Lower lobe of right lung (tissue), 2 donors: ENCODE measurements at regions not wholly inside any gene's neighbourhood (a gene's known extent, or its start where the extent isn't known, plus 50 kb on each side); places are given as distances from the start of the nearest gene placed in this dataset.

Experiments
- ATAC-seq, 2 donors: fragments of 200-7000 bp; cut with Tn5 transposase; one replicate each; pipeline ENCODE4 v1.9.1; 2020 to 2022; ENCODE audit warnings: mild to moderate bottlenecking in 2 of 2, moderate library complexity in 2 of 2
- DNase-seq: peaks from one replicate; pipeline ENCODE4 v3.0.0-alpha.2; 2020
- H3K27ac ChIP-seq: fragments of 200-600 bp; one replicate; pipeline ENCODE4 v1.8.0; 2022
- H3K27me3 ChIP-seq: fragments of 200-600 bp; one replicate; pipeline ENCODE4 v1.8.0; 2022; ENCODE audit warnings: low read depth
- H3K36me3 ChIP-seq: fragments of 200-600 bp; one replicate; pipeline ENCODE4 v1.8.0; 2022; ENCODE audit warnings: mild to moderate bottlenecking
- H3K4me1 ChIP-seq: fragments of 200-600 bp; one replicate; pipeline ENCODE4 v1.8.0; 2022
- H3K4me3 ChIP-seq: fragments of 200-600 bp; one replicate; pipeline ENCODE4 v1.8.0; 2022; ENCODE audit warnings: mild to moderate bottlenecking
- H3K9me3 ChIP-seq: fragments of 200-600 bp; one replicate; pipeline ENCODE4 v1.8.0; 2022
- intact Hi-C: fragments of 100-400 bp; cut with DNase I; formaldehyde crosslinking; loops from one replicate; pipeline ENCODE4 v1.11.0; 2022
- TF ChIP-seq, protein P1 (sequence below): fragments of 200-600 bp; IDR thresholded peaks from one replicate; pipeline ENCODE4 v1.8.0; 2022; ENCODE audit warnings: antibody characterized with exemption, mild to moderate bottlenecking
- donor health status: DM: no; HTN: yes; CAD: no; lungs with severe emphysema.

DNA sequence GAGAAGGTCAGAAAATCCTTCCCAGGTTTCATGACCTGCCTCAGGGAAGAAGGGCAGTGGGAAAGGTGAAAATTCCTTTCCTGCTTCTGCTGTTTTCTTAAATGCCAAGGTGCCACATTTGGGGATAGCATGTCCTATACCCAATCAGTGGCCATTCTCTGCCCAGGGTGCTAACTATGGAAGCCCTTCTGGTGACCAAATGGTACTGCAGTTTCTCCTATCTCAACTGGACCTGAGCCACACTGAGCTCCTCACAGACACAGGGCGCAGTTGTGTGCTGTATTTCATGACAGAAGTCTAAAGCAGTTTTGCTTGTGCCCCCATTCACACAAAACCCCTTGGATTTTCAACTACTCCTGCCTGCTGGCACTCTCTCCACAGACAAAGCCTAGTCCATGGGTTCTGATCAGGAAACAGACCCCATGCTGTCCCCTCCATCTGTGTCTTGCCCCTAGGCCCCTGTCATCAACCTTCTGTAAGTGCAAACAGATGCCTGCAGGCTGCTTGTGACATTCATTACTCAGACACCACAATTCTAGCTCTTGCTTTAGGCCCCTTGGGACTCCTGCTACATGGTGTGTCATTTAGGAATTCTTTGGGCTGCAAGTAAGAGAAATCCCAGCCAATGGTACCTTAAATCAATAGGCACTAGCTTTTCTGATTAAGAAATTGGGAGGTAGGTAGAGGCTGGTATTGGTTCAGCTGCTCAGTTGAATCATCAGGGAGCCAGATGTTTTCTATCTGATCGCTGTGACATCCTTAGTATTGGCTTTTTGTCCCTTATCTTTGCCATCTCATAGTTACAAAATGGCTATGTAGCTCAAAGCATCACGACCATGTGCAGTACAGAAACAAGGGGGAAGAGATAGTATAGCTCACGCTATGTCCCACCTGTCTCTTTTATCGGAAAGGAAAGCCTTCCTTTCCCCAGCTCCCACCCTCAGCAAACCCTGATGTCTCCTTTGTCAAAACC is 147.8 kb downstream of the CD83 start:
- Histone ChIP-seq H3K4me3 (no peak overlapping the region), H3K4me1 (no peaks in the 10 kb centered on the region), H3K27ac (no peak overlapping the region), H3K9me3 (peaks cover 16% of the 10 kb centered on the region), H3K27me3 (no peaks in the 10 kb centered on the region), H3K36me3 (no peaks in the 10 kb centered on the region)
- ATAC-seq = no peak
- no peak for DNase-seq
- TF ChIP-seq, protein P1, sequence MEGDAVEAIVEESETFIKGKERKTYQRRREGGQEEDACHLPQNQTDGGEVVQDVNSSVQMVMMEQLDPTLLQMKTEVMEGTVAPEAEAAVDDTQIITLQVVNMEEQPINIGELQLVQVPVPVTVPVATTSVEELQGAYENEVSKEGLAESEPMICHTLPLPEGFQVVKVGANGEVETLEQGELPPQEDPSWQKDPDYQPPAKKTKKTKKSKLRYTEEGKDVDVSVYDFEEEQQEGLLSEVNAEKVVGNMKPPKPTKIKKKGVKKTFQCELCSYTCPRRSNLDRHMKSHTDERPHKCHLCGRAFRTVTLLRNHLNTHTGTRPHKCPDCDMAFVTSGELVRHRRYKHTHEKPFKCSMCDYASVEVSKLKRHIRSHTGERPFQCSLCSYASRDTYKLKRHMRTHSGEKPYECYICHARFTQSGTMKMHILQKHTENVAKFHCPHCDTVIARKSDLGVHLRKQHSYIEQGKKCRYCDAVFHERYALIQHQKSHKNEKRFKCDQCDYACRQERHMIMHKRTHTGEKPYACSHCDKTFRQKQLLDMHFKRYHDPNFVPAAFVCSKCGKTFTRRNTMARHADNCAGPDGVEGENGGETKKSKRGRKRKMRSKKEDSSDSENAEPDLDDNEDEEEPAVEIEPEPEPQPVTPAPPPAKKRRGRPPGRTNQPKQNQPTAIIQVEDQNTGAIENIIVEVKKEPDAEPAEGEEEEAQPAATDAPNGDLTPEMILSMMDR = no peak
- intact Hi-C loops = no loop called here

DNA sequence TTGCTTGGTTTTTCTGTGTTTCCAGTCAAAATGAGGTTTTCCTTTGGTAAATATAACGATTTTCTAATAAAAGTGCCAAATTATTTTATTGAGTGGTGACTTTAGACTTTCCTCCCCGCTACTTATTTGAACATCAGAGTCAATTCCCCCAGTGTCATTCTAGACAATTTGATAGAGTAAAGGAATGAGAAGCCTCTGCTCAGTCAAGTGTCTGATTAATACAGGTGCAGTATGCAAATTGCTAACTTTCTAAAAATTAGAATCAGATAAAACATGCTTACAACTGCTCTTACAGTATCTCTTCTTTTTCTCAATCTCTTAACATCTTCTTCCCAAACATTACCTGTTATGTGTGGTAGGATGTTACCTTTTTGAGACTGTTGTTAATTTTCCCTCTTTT is 148.7 kb downstream of the CD83 start:
- Histone ChIP-seq H3K36me3 (no peaks in the 10 kb centered on the region), H3K27ac (no peak overlapping the region), H3K4me3 (no peak overlapping the region), H3K9me3 (peaks cover 16% of the 10 kb centered on the region), H3K4me1 (no peaks in the 10 kb centered on the region), H3K27me3 (no peaks in the 10 kb centered on the region)
- TF ChIP-seq, protein P1 = no peak
- ATAC-seq (no peak), DNase-seq (no peak)
- intact Hi-C loops = no loop called here

DNA sequence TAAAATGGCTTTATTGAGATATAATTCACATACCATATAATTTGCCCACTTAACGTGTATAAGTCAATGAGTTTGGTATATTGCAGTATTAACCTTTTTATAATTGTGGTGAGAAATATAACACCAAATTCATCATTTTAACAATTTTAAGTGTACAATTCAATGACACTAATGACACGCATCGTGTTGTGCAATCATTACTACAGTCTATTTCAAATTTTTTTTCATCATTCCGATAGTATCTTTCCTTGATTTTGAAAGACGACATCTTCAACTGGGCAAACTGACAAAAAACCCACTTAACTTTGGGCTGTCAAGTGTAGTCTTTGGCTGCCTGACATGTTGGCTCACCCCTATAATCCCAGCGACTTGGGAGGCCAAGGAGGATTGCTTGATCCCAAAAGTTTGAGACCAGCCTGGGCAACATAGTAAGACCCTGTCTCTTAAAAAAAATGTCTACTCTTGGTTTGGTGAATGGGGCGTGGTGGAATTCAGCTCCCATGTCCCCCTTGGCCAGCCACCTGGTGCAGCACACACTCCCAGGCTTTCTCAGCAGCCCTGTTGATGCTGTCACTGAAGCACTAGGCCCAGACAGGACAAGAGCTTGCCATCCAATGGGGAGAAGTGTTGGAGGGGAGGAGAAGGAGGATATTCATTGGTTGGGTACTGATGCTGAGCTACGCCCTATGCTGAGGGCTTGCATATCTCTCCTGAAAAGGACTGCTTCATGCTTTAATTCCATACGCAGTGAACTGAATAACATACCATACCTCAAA is 150.5 kb downstream of the CD83 start:
- Histone ChIP-seq H3K9me3 (peaks cover 16% of the 10 kb centered on the region), H3K4me1 (peaks cover 5% of the 10 kb centered on the region), H3K27me3 (no peaks in the 10 kb centered on the region), H3K4me3 (no peak overlapping the region), H3K27ac (no peak overlapping the region), H3K36me3 (no peaks in the 10 kb centered on the region)
- no peak for DNase-seq
- intact Hi-C loops = no loop called here
- ATAC-seq = no peak
- TF ChIP-seq, protein P1 = no peak

DNA sequence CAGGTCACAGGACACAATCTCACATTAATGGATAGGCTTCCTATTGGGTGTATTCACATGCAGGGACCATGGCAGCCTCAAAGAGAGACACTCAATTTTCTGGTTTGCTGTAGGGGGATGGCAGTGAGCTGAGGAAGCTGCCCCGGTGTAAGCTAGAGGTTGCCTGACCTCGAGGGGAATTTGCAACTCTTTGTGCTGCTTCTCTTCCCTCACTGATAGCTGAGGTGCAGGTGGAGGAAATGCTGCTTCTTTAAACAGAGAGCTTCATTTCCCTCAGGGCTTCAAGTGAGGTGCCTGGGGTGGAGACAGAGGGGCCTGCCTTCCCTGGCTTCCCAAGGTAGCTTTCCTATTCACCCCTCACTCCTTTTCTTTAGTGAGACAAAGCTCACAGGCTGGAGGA is 151.9 kb downstream of the CD83 start:
- intact Hi-C loops = no loop called here
- TF ChIP-seq, protein P1 = no peak
- H3K36me3 ChIP-seq = no peaks in the 10 kb centered on the region
- DNase-seq (no peak), ATAC-seq (no peak)
- no peak overlapping the region for H3K27ac ChIP-seq
- H3K4me1 ChIP-seq = peaks cover 6% of the 10 kb centered on the region
- no peak overlapping the region for H3K4me3 ChIP-seq
- no peaks in the 10 kb centered on the region for H3K27me3 ChIP-seq
- H3K9me3 ChIP-seq = peaks cover 2% of the 10 kb centered on the region

DNA sequence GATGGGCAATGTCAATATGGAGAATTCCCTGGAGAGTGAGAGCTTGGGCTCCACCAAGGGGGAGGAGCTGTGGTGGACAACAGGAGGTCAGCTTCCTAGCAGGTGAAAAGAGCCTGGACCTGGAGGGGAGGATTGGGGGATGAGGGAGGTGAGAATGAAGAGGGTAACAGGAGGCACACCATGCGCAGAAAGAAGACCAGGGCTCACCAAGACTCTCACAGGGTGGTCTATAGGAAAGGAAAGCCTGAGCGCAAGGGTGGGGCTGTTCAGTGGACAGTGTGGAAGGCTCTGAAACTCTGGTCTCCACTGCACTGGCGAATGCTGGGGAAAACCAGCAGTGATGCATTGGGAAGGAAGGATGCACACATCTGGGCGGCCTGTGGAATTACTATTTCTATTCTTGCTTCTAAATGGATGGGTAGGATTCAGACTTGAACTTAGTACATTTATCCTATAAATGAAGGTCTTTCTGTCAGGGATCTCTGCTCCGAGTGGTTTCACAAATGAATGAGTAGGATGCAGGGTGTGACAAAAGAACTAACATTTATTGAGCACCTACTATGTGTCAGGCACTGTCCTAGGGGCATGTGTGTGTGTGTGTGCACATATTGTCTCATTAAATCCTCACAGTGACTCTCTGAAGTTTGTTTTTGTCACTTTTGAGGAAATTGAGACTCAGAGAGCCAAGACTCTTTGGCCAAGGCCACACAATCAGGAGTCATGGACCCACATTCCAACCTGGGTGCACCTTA is 152.7 kb downstream of the CD83 start:
- H3K4me3 ChIP-seq = no peak overlapping the region
- no peaks in the 10 kb centered on the region for H3K9me3 ChIP-seq
- no peaks in the 10 kb centered on the region for H3K36me3 ChIP-seq
- peaks cover 14% of the 10 kb centered on the region for H3K4me1 ChIP-seq
- no peaks in the 10 kb centered on the region for H3K27me3 ChIP-seq
- intact Hi-C loops = no loop called here
- TF ChIP-seq, protein P1 = no peak
- no peak for DNase-seq
- no peak overlapping the region for H3K27ac ChIP-seq
- no peak for ATAC-seq
